Vagina (tissue), 2 donors: ENCODE measurements at regions not wholly inside any gene's neighbourhood (a gene's known extent, or its start where the extent isn't known, plus 50 kb on each side); places are given as distances from the start of the nearest gene placed in this dataset.

Source experiments
- CTCF ChIP-seq, 3 experiments: fragments of 450-650 bp in 2 of 3; fragments of 200-600 bp in 1 of 3; sonication (generic) in 1 of 3; IDR thresholded peaks; one replicate each; pipeline ENCODE4 v1.5.1; 2017 to 2019; ENCODE audit warnings: antibody characterized with exemption in 3 of 3, mild to moderate bottlenecking in 2 of 3, moderate library complexity in 2 of 3
- POLR2AphosphoS5 ChIP-seq, 2 donors: sonication (generic); formaldehyde crosslinking; IDR thresholded peaks; one replicate each; pipeline ENCODE4 v1.9.0; 2017; ENCODE audit warnings: antibody characterized with exemption in 2 of 2, mild to moderate bottlenecking in 2 of 2, low read depth in 1 of 2; ENCODE audit not compliant: insufficient read depth in 1 of 2

- TF ChIP-seq CTCF (IDR thresholded peaks at IDR 0.05) (no peak), POLR2AphosphoS5 (IDR thresholded peaks at IDR 0.05; ENCODE audit: insufficient read depth in 1 of 2, low read depth in 1 of 2) (no peak)
Observed at GRCh38 chr3:194843556-194843955, 157.9 kb downstream of the FAM43A start.
